ENCODE measurements at regions not wholly inside any gene's neighbourhood (a gene's known extent, or its start where the extent isn't known, plus 50 kb on each side); places are given as distances from the start of the nearest gene placed in this dataset.

GRCh38 chr1:163772246-163772645 lies 450.5 kb downstream of the NUF2 start:
- no peaks in the 10 kb centered on the region for H3K4me1 ChIP-seq
- no peak for TF ChIP-seq CTCF (IDR thresholded peaks at IDR 0.05)
- ATAC-seq (no peak), FAIRE-seq (no peak), DNase-seq (no peak)
- no peak overlapping the region for H3K4me3 ChIP-seq
- 71 to 86% methylated on average over 1 of the region's 1 CpG for WGBS, 2 donors
- no peak overlapping the region for H3K27ac ChIP-seq
- no peaks in the 10 kb centered on the region for H3K36me3 ChIP-seq
- intact Hi-C loops (cut with DNase I), result no loop called here
- no peaks in the 10 kb centered on the region for H3K9me3 ChIP-seq
- no peaks in the 10 kb centered on the region for H3K27me3 ChIP-seq

- intact Hi-C loops (cut with DNase I), result no loop called here
- DNase-seq (no peak), FAIRE-seq (no peak), ATAC-seq (no peak)
- Histone ChIP-seq H3K9me3 (no peaks in the 10 kb centered on the region), H3K27ac (no peak overlapping the region), H3K4me1 (no peaks in the 10 kb centered on the region), H3K36me3 (no peaks in the 10 kb centered on the region), H3K4me3 (no peak overlapping the region), H3K27me3 (no peaks in the 10 kb centered on the region)
- WGBS, 2 donors, result 81 to 87% methylated on average over 2 of the region's 2 CpGs
- TF ChIP-seq CTCF (IDR thresholded peaks at IDR 0.05), result no peak
Observed at GRCh38 chr1:163773396-163773795, 451.6 kb downstream of the NUF2 start.

- FAIRE-seq (no peak), ATAC-seq (no peak)
Observed at GRCh38 chr1:163774401-163774945, 452.7 kb downstream of the NUF2 start.

GRCh38 chr1:163774978-163775620 lies 453.3 kb downstream of the NUF2 start:
- DNase-seq (no peak), FAIRE-seq (no peak), ATAC-seq (no peak)
- intact Hi-C loops (cut with DNase I), result no loop called here
- WGBS, 2 donors, result 24 to 25% methylated on average over 8 of the region's 8 CpGs
- Histone ChIP-seq H3K4me1 (no peaks in the 10 kb centered on the region), H3K4me3 (no peak overlapping the region), H3K27ac (no peak overlapping the region), H3K36me3 (no peaks in the 10 kb centered on the region), H3K9me3 (peaks cover 0 to 2% (median 0%) of the 10 kb centered on the region in 4 donors), H3K27me3 (no peaks in the 10 kb centered on the region)
- TF ChIP-seq CTCF (IDR thresholded peaks at IDR 0.05), result no peak

More at GRCh38 chr1:163774401-163774945, 452.7 kb downstream of the NUF2 start:
- no peak for DNase-seq
- intact Hi-C loops (cut with DNase I), result no loop called here
- no peak for TF ChIP-seq CTCF (IDR thresholded peaks at IDR 0.05)
- Histone ChIP-seq H3K4me1 (no peaks in the 10 kb centered on the region), H3K9me3 (no peaks in the 10 kb centered on the region), H3K27me3 (no peaks in the 10 kb centered on the region), H3K27ac (no peak overlapping the region), H3K36me3 (no peaks in the 10 kb centered on the region), H3K4me3 (no peak overlapping the region)
- WGBS, 2 donors, result 70 to 81% methylated on average over 9 of the region's 9 CpGs

GRCh38 chr1:163777205-163777604 lies 455.5 kb downstream of the NUF2 start:
- no peak for FAIRE-seq

More at GRCh38 chr1:163777205-163777604, 455.5 kb downstream of the NUF2 start:
- DNase-seq (no peak), ATAC-seq (no peak)
- TF ChIP-seq CTCF (IDR thresholded peaks at IDR 0.05), result no peak
- Histone ChIP-seq H3K4me1 (no peaks in the 10 kb centered on the region), H3K27me3 (no peaks in the 10 kb centered on the region), H3K36me3 (no peaks in the 10 kb centered on the region), H3K4me3 (no peak overlapping the region), H3K27ac (no peak overlapping the region), H3K9me3 (peaks cover 0 to 4% (median 0%) of the 10 kb centered on the region in 4 donors)
- intact Hi-C loops (cut with DNase I), result no loop called here
